HCT116 (cell line): ENCODE measurements at regions not wholly inside any gene's neighbourhood (a gene's known extent, or its start where the extent isn't known, plus 50 kb on each side); places are given as distances from the start of the nearest gene placed in this dataset.

ENCODE experiments used
- CEBPB ChIP-seq: IDR thresholded peaks from 2 replicates; pipeline ENCODE4 v1.6.1; 2012; ENCODE audit warnings: low read depth
- CTCF ChIP-seq, 3 experiments: fragments of 200-600 bp in 1 of 3; sonication (generic) in 1 of 3; IDR thresholded peaks in 2 of 3; conservative IDR thresholded peaks in 1 of 3; 2 replicates each; pipeline ENCODE4 v1.5.1; 2012 to 2017; ENCODE audit warnings: low read depth in 2 of 3, low read length in 2 of 3, antibody characterized with exemption in 1 of 3, borderline replicate concordance in 1 of 3, control low read depth in 1 of 3, mild to moderate bottlenecking in 1 of 3, mixed read lengths in 1 of 3, mixed run types in 1 of 3, moderate library complexity in 1 of 3; ENCODE audit not compliant: insufficient read depth in 1 of 3
- EZH2 ChIP-seq: fragments of 200-600 bp; sonication (generic); IDR thresholded peaks from 2 replicates; pipeline ENCODE4 v1.6.1; 2017; ENCODE audit warnings: antibody characterized with exemption, mixed run types
- EZH2phosphoT487 ChIP-seq: fragments of 200-600 bp; IDR thresholded peaks from 2 replicates; pipeline ENCODE4 v1.6.1; 2018; ENCODE audit warnings: antibody characterized with exemption, borderline replicate concordance
- FOSL1 ChIP-seq: IDR thresholded peaks from 2 replicates; pipeline ENCODE4 v1.6.1; 2012; ENCODE audit warnings: low read depth
- MAX ChIP-seq: IDR thresholded peaks from 2 replicates; pipeline ENCODE4 v1.6.1; 2012
- POLR2A ChIP-seq: IDR thresholded peaks from 2 replicates; pipeline ENCODE4 v1.7.0; 2011; ENCODE audit warnings: borderline replicate concordance; ENCODE audit not compliant: insufficient read depth, insufficient read length; ENCODE audit errors: extremely low read depth
- POLR2AphosphoS5 ChIP-seq: IDR thresholded peaks from 2 replicates; pipeline ENCODE4 v1.6.1; 2011; ENCODE audit warnings: mild to moderate bottlenecking, low read depth, low read length, moderate library complexity
- TCF7L2 ChIP-seq: IDR thresholded peaks from 2 replicates; pipeline ENCODE4 v1.7.0; 2011; ENCODE audit warnings: borderline replicate concordance, inconsistent platforms; ENCODE audit not compliant: insufficient read depth, insufficient read length; ENCODE audit errors: extremely low read depth
- ZNF274 ChIP-seq: fragments of 200-500 bp; sonication (Bioruptor generic); IDR thresholded peaks from 2 replicates; pipeline ENCODE4 v1.6.1; 2014; ENCODE audit warnings: mild to moderate bottlenecking, low read depth, low read length, inconsistent platforms

GRCh38 chrX:113421432-113421831 is 580.8 kb upstream of the AMOT start:
- TF ChIP-seq POLR2A (no peak), CTCF (IDR thresholded peaks at IDR 0.05 in 2 of 3, conservative IDR thresholded peaks at IDR 0.05 in 1 of 3; ENCODE audit: borderline replicate concordance in 1 of 3, insufficient read depth in 1 of 3, low read depth in 2 of 3, low read length in 2 of 3) (no peak), TCF7L2 (no peak), FOSL1 (no peak), ZNF274 (no peak), POLR2AphosphoS5 (no peak), CEBPB (no peak), EZH2 (no peak), EZH2phosphoT487 (no peak), MAX (no peak)
